ENCODE measurements at regions not wholly inside any gene's neighbourhood (a gene's known extent, or its start where the extent isn't known, plus 50 kb on each side); places are given as distances from the start of the nearest gene placed in this dataset.
"Not testable (repeated sequence)": the region's sequence is repeated elsewhere in the genome, so short reads cannot be mapped to it uniquely, and the experiment has no call there.

GRCh38 chr5:45132972-45133371 is 324.2 kb downstream of the MRPS30 start:
- ATAC-seq (ENCODE audit: poor library complexity) (no peak), DNase-seq (no peak)
- intact Hi-C loops (cut with DNase I), result no loop called here

DNA sequence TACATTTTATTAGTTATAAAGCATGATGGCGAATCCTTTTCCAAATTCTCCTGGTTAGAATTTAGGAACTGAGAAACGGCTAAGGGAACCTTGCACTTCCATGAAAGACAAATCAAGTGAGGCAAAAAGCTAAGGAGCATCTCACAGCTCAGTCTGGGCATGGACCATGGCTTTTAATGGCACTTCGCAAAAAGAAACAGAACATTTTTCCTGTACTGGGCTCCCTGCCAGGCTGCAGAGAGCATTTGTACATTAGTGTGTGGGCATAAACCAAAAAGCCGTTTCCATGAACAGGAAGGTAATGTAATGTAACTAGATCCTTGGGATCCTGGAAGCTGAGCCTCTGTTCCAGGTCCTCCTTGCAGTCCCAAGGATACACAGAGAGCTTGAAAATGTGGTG is 354.2 kb downstream of the MRPS30 start:
- ATAC-seq (ENCODE audit: poor library complexity) (no peak), DNase-seq (no peak)
- intact Hi-C loops (cut with DNase I), result no loop called here

- DNase-seq (no peak), ATAC-seq (ENCODE audit: poor library complexity) (no peak)
- intact Hi-C loops (cut with DNase I), result no loop called here
Measured at GRCh38 chr5:45171563-45171962, 362.8 kb downstream of the MRPS30 start.

DNA sequence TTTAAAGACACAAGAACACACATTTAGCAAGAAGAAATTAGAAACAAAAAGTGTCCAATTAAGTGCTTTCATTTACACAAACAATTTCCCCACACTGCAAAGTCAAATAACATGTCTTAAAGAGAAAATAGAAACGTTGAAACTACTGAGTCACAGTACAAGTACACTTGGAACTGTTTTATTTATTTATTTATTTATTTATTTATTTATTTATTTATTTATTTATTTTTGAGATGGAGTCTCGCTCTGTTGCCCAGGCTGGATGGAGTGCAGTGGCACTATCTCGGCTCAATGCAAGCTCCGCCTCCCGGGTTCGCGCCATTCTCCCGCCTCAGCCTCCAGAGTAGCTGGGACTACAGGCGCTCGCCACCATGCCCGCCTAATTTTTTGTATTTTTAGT is 363.9 kb downstream of the MRPS30 start:
- DNase-seq; ATAC-seq (ENCODE audit: poor library complexity); intact Hi-C loops (cut with DNase I): not testable (repeated sequence)

- intact Hi-C loops (cut with DNase I), result no loop called here
Measured at GRCh38 chr5:45179686-45180085, 370.9 kb downstream of the MRPS30 start.

GRCh38 chr5:45189042-45189441 is 380.3 kb downstream of the MRPS30 start:
- intact Hi-C loops (cut with DNase I), result no loop called here
- DNase-seq, result no peak
- ATAC-seq (ENCODE audit: poor library complexity), result no peak

More at GRCh38 chr5:45179686-45180085, 370.9 kb downstream of the MRPS30 start:
- no peak for DNase-seq
- no peak for ATAC-seq (ENCODE audit: poor library complexity)

GRCh38 chr5:45189481-45189880 is 380.7 kb downstream of the MRPS30 start:
- DNase-seq (no peak), ATAC-seq (ENCODE audit: poor library complexity) (no peak)
- intact Hi-C loops (cut with DNase I), result no loop called here

- intact Hi-C loops (cut with DNase I), result no loop called here
- no peak for DNase-seq
- no peak for ATAC-seq (ENCODE audit: poor library complexity)
Measured at GRCh38 chr5:45195026-45195425, 386.3 kb downstream of the MRPS30 start.
